H9 (cell line): ENCODE measurements at regions not wholly inside any gene's neighbourhood (a gene's known extent, or its start where the extent isn't known, plus 50 kb on each side); places are given as distances from the start of the nearest gene placed in this dataset.

Experiments
- DNase-seq: peaks from one replicate; pipeline ENCODE4 v3.0.0-alpha.2; 2017
- H2AFZ ChIP-seq: one replicate; pipeline ENCODE4 v1.6.1; 2013; ENCODE audit warnings: mild to moderate bottlenecking, low read length, control low read depth, moderate library complexity
- H2AK5ac ChIP-seq: 2 replicates; pipeline ENCODE4 v1.6.1; 2013; ENCODE audit warnings: low read length, control low read depth, mixed read lengths; ENCODE audit not compliant: insufficient read length
- H2BK120ac ChIP-seq: one replicate; pipeline ENCODE4 v1.6.1; 2013; ENCODE audit warnings: low read depth, mild to moderate bottlenecking, low read length, control low read depth, inconsistent platforms; ENCODE audit not compliant: poor library complexity, severe bottlenecking
- H2BK12ac ChIP-seq: 2 replicates; pipeline ENCODE4 v1.6.1; 2013; ENCODE audit warnings: low read length, control low read depth, mixed read lengths, low read depth; ENCODE audit not compliant: insufficient read length
- H2BK15ac ChIP-seq: 2 replicates; pipeline ENCODE4 v1.6.1; 2013; ENCODE audit warnings: low read depth, low read length, control low read depth
- H2BK20ac ChIP-seq: one replicate; pipeline ENCODE4 v1.6.1; 2013; ENCODE audit warnings: low read depth, mild to moderate bottlenecking, low read length, control low read depth, inconsistent platforms; ENCODE audit not compliant: poor library complexity, severe bottlenecking
- H2BK5ac ChIP-seq: 2 replicates; pipeline ENCODE4 v1.6.1; 2013; ENCODE audit warnings: low read length, control low read depth, mixed read lengths; ENCODE audit not compliant: insufficient read length
- H3K14ac ChIP-seq: 2 replicates; pipeline ENCODE4 v1.6.1; 2013; ENCODE audit warnings: low read length, control low read depth; ENCODE audit not compliant: insufficient read depth
- H3K18ac ChIP-seq: 2 replicates; pipeline ENCODE4 v1.6.1; 2013; ENCODE audit warnings: low read depth, mild to moderate bottlenecking, mixed read lengths, low read length, control low read depth; ENCODE audit not compliant: insufficient read length
- H3K23ac ChIP-seq: 2 replicates; pipeline ENCODE4 v1.6.1; 2013; ENCODE audit warnings: low read length, control low read depth, mixed read lengths, low read depth; ENCODE audit not compliant: insufficient read length
- H3K23me2 ChIP-seq: 2 replicates; pipeline ENCODE4 v1.6.1; 2013; ENCODE audit warnings: low read depth, mild to moderate bottlenecking, mixed read lengths, low read length, control low read depth; ENCODE audit not compliant: insufficient read length, poor library complexity, severe bottlenecking
- H3K27ac ChIP-seq: 2 replicates; pipeline ENCODE4 v1.5.1; 2013; ENCODE audit warnings: low read length, control low read depth, mixed read lengths, low read depth; ENCODE audit not compliant: insufficient read length
- H3K27me3 ChIP-seq: 2 replicates; pipeline ENCODE4 v1.6.1; 2013; ENCODE audit warnings: low read length, control low read depth, inconsistent platforms; ENCODE audit not compliant: insufficient read depth
- H3K4ac ChIP-seq: 2 replicates; pipeline ENCODE4 v1.6.1; 2013; ENCODE audit warnings: low read depth, mild to moderate bottlenecking, control low read depth, inconsistent platforms, low read length, moderate library complexity
- H3K4me1 ChIP-seq: 2 replicates; pipeline ENCODE4 v1.6.1; 2013; ENCODE audit warnings: low read length, control low read depth, inconsistent platforms; ENCODE audit not compliant: insufficient read depth
- H3K4me2 ChIP-seq: 2 replicates; pipeline ENCODE4 v1.6.1; 2013; ENCODE audit warnings: low read length, control low read depth, mixed read lengths; ENCODE audit not compliant: insufficient read length, insufficient read depth
- H3K56ac ChIP-seq: 2 replicates; pipeline ENCODE4 v1.6.1; 2013; ENCODE audit warnings: low read depth, mild to moderate bottlenecking, mixed read lengths, low read length, control low read depth; ENCODE audit not compliant: insufficient read length
- H3K79me1 ChIP-seq: 2 replicates; pipeline ENCODE4 v1.6.1; 2013; ENCODE audit warnings: low read depth, mild to moderate bottlenecking, moderate library complexity, low read length, control low read depth, inconsistent platforms; ENCODE audit not compliant: insufficient read depth, poor library complexity, severe bottlenecking
- H3K79me2 ChIP-seq: 2 replicates; pipeline ENCODE4 v1.6.1; 2013; ENCODE audit warnings: low read length, control low read depth, inconsistent platforms; ENCODE audit not compliant: insufficient read depth
- H3K9ac ChIP-seq: 2 replicates; pipeline ENCODE4 v1.6.1; 2013; ENCODE audit warnings: low read length, control low read depth, mixed read lengths; ENCODE audit not compliant: insufficient read length; ENCODE audit errors: extremely low read depth
- H3K9me3 ChIP-seq: one replicate; pipeline ENCODE4 v1.6.1; 2013; ENCODE audit warnings: low read depth, low read length, inconsistent platforms; ENCODE audit not compliant: control insufficient read depth
- H3T11ph ChIP-seq: one replicate; pipeline ENCODE4 v1.6.1; 2013; ENCODE audit warnings: mild to moderate bottlenecking, low read length, control low read depth, inconsistent platforms
- H4K20me1 ChIP-seq: one replicate; pipeline ENCODE4 v1.6.1; 2013; ENCODE audit not compliant: control insufficient read depth, insufficient read length, insufficient read depth
- H4K5ac ChIP-seq: 2 replicates; pipeline ENCODE4 v1.6.1; 2013; ENCODE audit warnings: low read depth, mild to moderate bottlenecking, mixed read lengths, low read length, control low read depth; ENCODE audit not compliant: insufficient read length
- H4K8ac ChIP-seq: replicated peaks from 2 replicates; pipeline ENCODE4 v1.6.1; 2013; ENCODE audit warnings: low read length, control low read depth, mixed read lengths, low read depth; ENCODE audit not compliant: insufficient read length
- H4K91ac ChIP-seq: 2 replicates; pipeline ENCODE4 v1.6.1; 2013; ENCODE audit warnings: low read depth, mild to moderate bottlenecking, moderate library complexity, mixed read lengths, low read length, control low read depth; ENCODE audit not compliant: insufficient read length
- H3K27ac Mint-ChIP-seq, 3 experiments: 2 replicates in 2 of 3; 3 replicates in 1 of 3; pipeline ENCODE4 v1.8.0; 2020 to 2021; ENCODE audit warnings: mixed read lengths in 3 of 3, mild to moderate bottlenecking in 1 of 3, moderate library complexity in 1 of 3
- H3K27me3 Mint-ChIP-seq: 2 replicates; pipeline ENCODE4 v1.8.0; 2021; ENCODE audit warnings: low read depth, mild to moderate bottlenecking, moderate library complexity, mixed read lengths
- H3K36me3 Mint-ChIP-seq, 3 experiments: 2 replicates in 2 of 3; 3 replicates in 1 of 3; pipeline ENCODE4 v1.8.0; 2020 to 2021; ENCODE audit warnings: low read depth in 3 of 3, mixed read lengths in 3 of 3; ENCODE audit not compliant: insufficient read depth in 1 of 3
- H3K4me1 Mint-ChIP-seq, 2 experiments: 2 replicates each; pipeline ENCODE4 v1.8.0; 2020; ENCODE audit warnings: mixed read lengths in 2 of 2
- H3K4me3 Mint-ChIP-seq, 2 experiments: 2 replicates in 1 of 2; 3 replicates in 1 of 2; pipeline ENCODE4 v1.8.0; 2020 to 2021; ENCODE audit warnings: mild to moderate bottlenecking in 2 of 2, mixed read lengths in 2 of 2, moderate library complexity in 1 of 2
- H3K9me3 Mint-ChIP-seq, 2 experiments: 2 replicates in 1 of 2; 3 replicates in 1 of 2; pipeline ENCODE4 v1.8.0; 2020; ENCODE audit warnings: mild to moderate bottlenecking in 2 of 2, mixed read lengths in 2 of 2, moderate library complexity in 1 of 2
- CTCF ChIP-seq: fragments of 200-600 bp; sonication (generic); conservative IDR thresholded peaks from 3 replicates; pipeline ENCODE4 v1.8.0; 2021; ENCODE audit warnings: antibody characterized with exemption, mild to moderate bottlenecking
- WGBS: extraction: QIAGEN DNeasy Blood & Tissue Kit; methylation state at CpG from one replicate; pipeline ENCODE4 v1.1.7; 2013; ENCODE audit warnings: missing lambda C conversion rate, low lambda C conversion rate, mixed read lengths; ENCODE audit not compliant: insufficient read length; ENCODE audit errors: extremely low coverage; 5-methylcytosine and 5-hydroxymethylcytosine counted together

DNA sequence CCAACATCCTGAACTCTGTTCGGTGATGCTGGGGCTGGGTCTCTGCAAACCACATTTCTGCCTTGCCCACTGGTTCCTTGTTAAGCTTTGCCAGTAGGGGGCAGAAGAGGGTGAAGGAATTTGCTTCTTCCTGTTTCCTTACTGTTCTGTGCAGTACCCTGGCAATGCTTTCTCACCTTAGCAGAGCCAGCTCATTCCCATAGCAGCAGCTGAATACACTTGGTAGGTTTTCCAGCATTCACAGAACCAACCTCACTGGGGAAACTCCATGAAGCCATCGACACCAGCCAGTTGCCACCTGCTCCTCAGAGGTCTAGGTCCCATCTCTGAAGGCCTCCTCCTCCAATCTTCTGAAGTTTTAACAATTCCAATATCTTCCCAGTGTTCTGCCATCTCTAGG lies 308.4 kb downstream of the PDCD6IP start:
- no peaks in the 10 kb centered on the region for H4K20me1 ChIP-seq
- H3K27me3 ChIP-seq, result no peaks in the 10 kb centered on the region
- no CpG with 5 or more reads among the region's 2 CpGs for WGBS
- no peak overlapping the region for H2BK20ac ChIP-seq
- H3K4ac ChIP-seq, result no peak overlapping the region
- H3K4me2 ChIP-seq, result no peak overlapping the region
- no peak overlapping the region for H3K56ac ChIP-seq
- H3K4me3 Mint-ChIP-seq, result no peak overlapping the region
- H2BK15ac ChIP-seq, result no peak overlapping the region
- H4K8ac ChIP-seq, result no peak overlapping the region
- H3T11ph ChIP-seq, result no peak overlapping the region
- no peak overlapping the region for H3K18ac ChIP-seq
- H3K9me3 ChIP-seq, result no peaks in the 10 kb centered on the region
- no peaks in the 10 kb centered on the region; the same call in none of the 2 replicates for H3K27me3 Mint-ChIP-seq
- no peak overlapping the region for H3K27ac ChIP-seq
- TF ChIP-seq CTCF, result peak; percentile 90
- H2AFZ ChIP-seq, result no peak overlapping the region
- no peak overlapping the region for H4K91ac ChIP-seq
- H3K79me1 ChIP-seq, result no peaks in the 10 kb centered on the region
- peak; percentile 71 for DNase-seq
- no peak overlapping the region for H3K14ac ChIP-seq
- no peaks in the 10 kb centered on the region for H3K4me1 ChIP-seq
- H3K4me1 Mint-ChIP-seq, result no peaks in the 10 kb centered on the region
- H2AK5ac ChIP-seq, result no peak overlapping the region
- no peak overlapping the region for H2BK120ac ChIP-seq
- no peaks in the 10 kb centered on the region for H3K23me2 ChIP-seq
- no peak overlapping the region for H4K5ac ChIP-seq
- no peak overlapping the region for H3K23ac ChIP-seq
- H3K9me3 Mint-ChIP-seq, result no peaks in the 10 kb centered on the region
- H3K79me2 ChIP-seq, result no peaks in the 10 kb centered on the region
- H3K9ac ChIP-seq, result no peak overlapping the region
- no peak overlapping the region for H3K27ac Mint-ChIP-seq
- H3K36me3 Mint-ChIP-seq, result no peaks in the 10 kb centered on the region; a peak in 1 of 7 replicates
- H2BK5ac ChIP-seq, result no peak overlapping the region
- H2BK12ac ChIP-seq, result no peak overlapping the region
